ENCODE measurements at regions not wholly inside any gene's neighbourhood (a gene's known extent, or its start where the extent isn't known, plus 50 kb on each side); places are given as distances from the start of the nearest gene placed in this dataset.

- no peak for TF ChIP-seq CTCF (IDR thresholded peaks at IDR 0.05; ENCODE audit: low read depth, low read length, missing control alignments)
- no peak overlapping the region for H3K4me3 ChIP-seq (ENCODE audit: low read depth, low read length)
- no peak for DNase-seq (ENCODE audit: low read depth)
Measured at GRCh38 chr4:141376769-141377168, 156.1 kb downstream of the ZNF330 start.

GRCh38 chr4:141387299-141387698 is 166.6 kb downstream of the ZNF330 start:
- no peak overlapping the region for H3K4me3 ChIP-seq (ENCODE audit: low read depth, low read length)
- DNase-seq (ENCODE audit: low read depth): no peak
- TF ChIP-seq CTCF (IDR thresholded peaks at IDR 0.05; ENCODE audit: low read depth, low read length, missing control alignments): no peak

GRCh38 chr4:141388481-141388880 is 167.8 kb downstream of the ZNF330 start:
- no peak for DNase-seq (ENCODE audit: low read depth)
- no peak for TF ChIP-seq CTCF (IDR thresholded peaks at IDR 0.05; ENCODE audit: low read depth, low read length, missing control alignments)

GRCh38 chr4:141389649-141390048 is 169.0 kb downstream of the ZNF330 start:
- no peak for TF ChIP-seq CTCF (IDR thresholded peaks at IDR 0.05; ENCODE audit: low read depth, low read length, missing control alignments)
- no peak overlapping the region for H3K4me3 ChIP-seq (ENCODE audit: low read depth, low read length)
- no peak for DNase-seq (ENCODE audit: low read depth)

More at GRCh38 chr4:141388481-141388880, 167.8 kb downstream of the ZNF330 start:
- no peak overlapping the region for H3K4me3 ChIP-seq (ENCODE audit: low read depth, low read length)

GRCh38 chr4:141390571-141390970 is 169.9 kb downstream of the ZNF330 start:
- no peak for DNase-seq (ENCODE audit: low read depth)
- no peak for TF ChIP-seq CTCF (IDR thresholded peaks at IDR 0.05; ENCODE audit: low read depth, low read length, missing control alignments)
- no peak overlapping the region for H3K4me3 ChIP-seq (ENCODE audit: low read depth, low read length)

- H3K4me3 ChIP-seq (ENCODE audit: low read depth, low read length): no peak overlapping the region
- DNase-seq (ENCODE audit: low read depth): no peak
- TF ChIP-seq CTCF (IDR thresholded peaks at IDR 0.05; ENCODE audit: low read depth, low read length, missing control alignments): no peak
Measured at GRCh38 chr4:141391293-141391692, 170.6 kb downstream of the ZNF330 start.

- H3K4me3 ChIP-seq (ENCODE audit: low read depth, low read length): no peak overlapping the region
- DNase-seq (ENCODE audit: low read depth): no peak
Measured at GRCh38 chr4:141391771-141392170, 171.1 kb downstream of the ZNF330 start.

More at GRCh38 chr4:141391771-141392170, 171.1 kb downstream of the ZNF330 start:
- no peak for TF ChIP-seq CTCF (IDR thresholded peaks at IDR 0.05; ENCODE audit: low read depth, low read length, missing control alignments)
